BLaER1 (cell line): ENCODE measurements at regions not wholly inside any gene's neighbourhood (a gene's known extent, or its start where the extent isn't known, plus 50 kb on each side); places are given as distances from the start of the nearest gene placed in this dataset.
"Not testable (repeated sequence)": the region's sequence is repeated elsewhere in the genome, so short reads cannot be mapped to it uniquely, and the experiment has no call there.

ENCODE experiments used
- H3K27ac ChIP-seq: shearing (Covaris generic); formaldehyde crosslinking; 2 replicates; pipeline ENCODE4 v1.8.1; 2022
- H3K27me3 ChIP-seq: shearing (Covaris generic); formaldehyde crosslinking; 2 replicates; pipeline ENCODE4 v1.8.1; 2022
- H3K36me3 ChIP-seq: shearing (Covaris generic); formaldehyde crosslinking; 2 replicates; pipeline ENCODE4 v1.8.1; 2022
- H3K4me1 ChIP-seq: shearing (Covaris generic); formaldehyde crosslinking; 2 replicates; pipeline ENCODE4 v1.8.1; 2022
- H3K4me2 ChIP-seq: shearing (Covaris generic); formaldehyde crosslinking; 2 replicates; pipeline ENCODE4 v1.8.1; 2022
- H3K4me3 ChIP-seq: shearing (Covaris generic); formaldehyde crosslinking; 2 replicates; pipeline ENCODE4 v1.8.1; 2022
- H3K9ac ChIP-seq: shearing (Covaris generic); formaldehyde crosslinking; 2 replicates; pipeline ENCODE4 v1.8.1; 2022
- H3K9me3 ChIP-seq: shearing (Covaris generic); formaldehyde crosslinking; 2 replicates; pipeline ENCODE4 v1.8.1; 2022
- H4K20me1 ChIP-seq: shearing (Covaris generic); formaldehyde crosslinking; 2 replicates; pipeline ENCODE4 v1.8.1; 2022
- Cebpa-rat ChIP-seq: shearing (Covaris generic); IDR thresholded peaks from 2 replicates; pipeline ENCODE4 v1.8.1; 2022

DNA sequence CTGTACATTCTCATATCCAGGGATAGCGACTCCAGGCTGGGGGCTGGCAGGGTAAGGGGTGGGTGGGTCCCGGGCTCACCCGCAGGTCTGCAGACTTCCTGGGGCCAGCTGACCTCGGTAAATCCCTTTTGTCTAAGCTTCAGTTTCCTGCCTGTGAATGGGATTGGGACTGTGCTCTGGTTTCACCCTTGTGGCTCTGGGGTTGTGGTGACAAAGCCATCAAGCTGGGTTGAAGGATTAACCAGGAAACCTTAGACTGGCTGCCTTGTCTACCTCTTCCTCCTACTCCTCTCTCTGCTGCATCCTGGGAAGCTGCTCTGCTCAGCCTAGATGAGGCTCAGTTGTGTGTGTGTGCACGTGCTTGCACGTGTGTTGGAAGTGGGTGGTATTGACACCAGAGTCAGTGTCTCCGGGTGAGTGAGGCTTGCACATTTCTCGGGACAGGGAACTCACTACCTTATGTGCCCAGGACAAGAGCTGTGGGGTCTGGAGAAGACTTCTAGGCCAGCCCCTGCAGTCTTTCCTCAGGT is 3078.6 kb downstream of the RPIA start:
- not testable (repeated sequence) for H3K9ac ChIP-seq, H3K4me1 ChIP-seq, H3K4me3 ChIP-seq, H4K20me1 ChIP-seq, H3K36me3 ChIP-seq, H3K27me3 ChIP-seq, H3K9me3 ChIP-seq, H3K4me2 ChIP-seq, H3K27ac ChIP-seq

DNA sequence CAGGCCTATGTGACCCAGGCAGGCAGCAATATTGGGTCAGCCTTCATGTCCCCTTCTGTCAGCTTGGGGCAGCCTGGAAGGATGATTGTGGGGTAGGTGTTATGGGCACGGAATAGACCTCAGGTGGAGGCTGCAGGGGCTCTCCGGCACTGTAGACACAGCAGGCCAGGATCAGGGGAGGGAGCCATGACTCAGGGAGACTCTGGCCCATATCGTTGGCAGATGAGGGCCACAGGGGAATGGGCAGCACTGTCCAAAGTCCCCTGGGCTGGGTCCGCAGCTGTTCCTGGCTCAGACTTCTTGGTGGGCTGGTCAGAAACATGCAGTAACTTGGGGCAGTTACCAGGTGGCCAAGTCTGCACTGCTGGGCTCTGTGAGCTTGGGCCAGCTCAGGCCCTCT is 3080.1 kb downstream of the RPIA start:
- H3K27me3 ChIP-seq, H3K9ac ChIP-seq, H4K20me1 ChIP-seq, H3K4me1 ChIP-seq, H3K27ac ChIP-seq, H3K4me2 ChIP-seq, H3K4me3 ChIP-seq, H3K9me3 ChIP-seq, H3K36me3 ChIP-seq: not testable (repeated sequence)

DNA sequence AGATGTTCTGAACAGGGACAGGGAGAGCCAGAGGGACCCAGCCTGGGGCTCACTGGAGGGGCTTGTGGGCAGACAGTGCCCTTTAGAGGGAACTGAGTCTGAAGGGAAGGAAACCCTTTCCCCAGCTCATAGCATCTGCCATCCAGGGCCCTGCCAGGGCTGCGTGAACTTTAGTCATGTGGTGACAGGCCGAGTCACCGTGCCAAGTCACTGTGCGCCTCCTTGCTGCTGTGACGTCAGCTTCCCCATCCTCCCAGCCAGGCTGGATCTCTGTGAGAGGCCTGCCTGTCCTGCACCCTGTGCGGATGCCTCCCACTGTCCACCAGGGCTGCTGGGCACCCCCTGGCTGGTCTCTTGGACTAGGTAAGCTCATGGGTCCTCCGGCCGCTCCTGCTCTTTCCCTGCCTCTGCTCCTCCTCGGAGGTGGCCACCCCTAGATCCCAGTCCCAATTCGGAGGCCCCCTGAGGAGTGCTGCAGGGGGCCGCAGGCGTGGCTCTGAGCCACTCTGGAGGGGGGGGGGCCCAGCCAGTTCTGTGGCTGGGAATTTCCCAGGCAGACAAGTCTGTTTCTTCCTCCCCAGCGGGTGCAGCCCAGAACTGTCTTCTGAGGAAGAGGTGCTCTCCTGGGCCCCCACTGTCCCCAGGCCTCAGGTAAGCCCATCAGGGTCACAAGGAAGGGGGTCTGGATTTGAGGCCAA is 3080.9 kb downstream of the RPIA start:
- H3K36me3 ChIP-seq, H3K27ac ChIP-seq, H3K4me2 ChIP-seq, H4K20me1 ChIP-seq, H3K4me3 ChIP-seq, H3K4me1 ChIP-seq, H3K9ac ChIP-seq, H3K9me3 ChIP-seq, H3K27me3 ChIP-seq: not testable (repeated sequence)

DNA sequence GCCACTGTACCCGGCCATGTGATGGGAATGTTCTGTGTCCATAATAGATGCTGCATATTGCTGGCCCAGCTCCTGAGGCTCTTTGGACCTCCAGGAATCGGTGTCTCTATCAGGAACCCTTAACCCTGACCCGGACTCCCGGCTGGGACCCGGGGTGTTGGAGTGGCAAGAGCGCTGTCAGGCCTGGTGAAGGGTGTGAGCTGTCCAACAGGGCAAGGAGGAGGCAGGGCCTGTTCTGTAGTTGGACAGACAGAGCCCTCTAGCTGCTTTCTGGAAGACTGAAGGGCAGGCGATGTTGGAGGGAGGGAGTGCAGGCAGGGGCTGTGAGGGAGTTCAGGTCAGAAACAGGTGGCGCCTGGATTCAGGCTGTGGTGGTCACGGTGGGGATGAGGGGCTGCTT is 3082.3 kb downstream of the RPIA start:
- H3K4me1 ChIP-seq, H3K9ac ChIP-seq, H3K4me3 ChIP-seq, H3K27ac ChIP-seq, H3K9me3 ChIP-seq, H3K4me2 ChIP-seq, H4K20me1 ChIP-seq, H3K27me3 ChIP-seq, H3K36me3 ChIP-seq: not testable (repeated sequence)

DNA sequence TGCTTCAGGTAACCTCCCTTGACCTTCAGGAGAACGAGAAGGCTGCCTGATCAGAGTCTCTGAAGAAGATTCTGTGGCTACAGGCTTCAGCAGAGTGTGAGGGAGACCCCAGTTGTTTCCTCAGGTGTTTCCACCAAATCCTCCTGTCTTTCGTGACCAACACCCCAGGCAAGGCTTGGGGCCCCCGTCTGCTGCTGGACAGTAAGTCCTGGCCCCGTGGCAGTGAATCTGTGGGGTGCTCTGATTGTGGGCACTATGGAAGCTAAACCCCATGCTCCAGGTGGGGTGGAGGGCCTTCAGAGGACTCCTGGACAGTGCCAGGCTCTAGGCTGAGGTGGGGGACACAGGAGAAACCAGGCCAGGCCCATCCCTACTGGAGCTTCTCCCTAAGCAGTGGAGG is 3083.7 kb downstream of the RPIA start:
- not testable (repeated sequence) for H3K4me2 ChIP-seq, H3K4me1 ChIP-seq, H3K9ac ChIP-seq, H3K27me3 ChIP-seq, H3K36me3 ChIP-seq, H3K27ac ChIP-seq, H4K20me1 ChIP-seq, H3K4me3 ChIP-seq, H3K9me3 ChIP-seq

DNA sequence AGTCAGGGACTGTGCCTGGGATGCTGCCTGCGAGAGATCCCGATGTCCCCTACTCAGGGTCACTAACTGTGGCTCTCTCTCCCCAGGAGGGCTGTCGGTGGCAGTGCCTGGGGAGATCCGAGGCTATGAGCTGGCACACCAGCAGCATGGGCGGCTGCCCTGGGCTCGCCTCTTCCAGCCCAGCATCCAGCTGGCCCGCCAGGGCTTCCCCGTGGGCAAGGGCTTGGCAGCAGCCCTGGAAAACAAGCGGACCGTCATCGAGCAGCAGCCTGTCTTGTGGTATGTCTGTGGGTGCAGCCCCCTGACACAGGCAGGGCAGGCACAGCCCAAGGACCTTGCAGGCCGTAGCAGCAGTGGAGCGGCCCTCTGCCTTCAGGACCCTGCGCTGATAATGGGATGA is 3088.9 kb downstream of the RPIA start:
- not testable (repeated sequence) for H4K20me1 ChIP-seq, H3K4me1 ChIP-seq, H3K27me3 ChIP-seq, H3K9ac ChIP-seq, H3K4me2 ChIP-seq, H3K36me3 ChIP-seq, H3K4me3 ChIP-seq, H3K9me3 ChIP-seq, H3K27ac ChIP-seq

DNA sequence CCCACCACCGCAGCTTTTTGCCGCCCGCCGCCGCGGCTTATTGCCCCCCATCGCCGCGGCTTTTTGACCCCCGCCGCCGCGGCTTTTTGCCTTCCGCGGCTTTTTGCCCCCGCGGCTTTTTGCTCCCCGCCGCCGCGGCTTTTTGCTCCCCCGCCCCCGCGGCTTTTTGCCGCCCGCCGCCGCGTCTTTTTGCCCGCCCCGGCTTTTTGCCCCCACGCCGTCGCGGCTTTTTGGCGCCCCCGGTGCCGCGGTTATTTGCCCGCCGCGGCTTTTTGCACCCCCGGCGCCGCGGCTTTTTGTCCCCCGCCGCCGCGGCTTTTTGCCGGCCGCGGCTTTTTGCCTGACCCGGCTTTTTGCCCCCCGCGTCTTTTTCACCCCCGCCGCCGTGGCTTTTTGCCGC is 3061.8 kb upstream of the TEKT4 start:
- not testable (repeated sequence) for H3K4me1 ChIP-seq, H3K9ac ChIP-seq, H3K4me3 ChIP-seq, H3K9me3 ChIP-seq, H3K27me3 ChIP-seq, H3K36me3 ChIP-seq, H3K4me2 ChIP-seq, H3K27ac ChIP-seq, H4K20me1 ChIP-seq

DNA sequence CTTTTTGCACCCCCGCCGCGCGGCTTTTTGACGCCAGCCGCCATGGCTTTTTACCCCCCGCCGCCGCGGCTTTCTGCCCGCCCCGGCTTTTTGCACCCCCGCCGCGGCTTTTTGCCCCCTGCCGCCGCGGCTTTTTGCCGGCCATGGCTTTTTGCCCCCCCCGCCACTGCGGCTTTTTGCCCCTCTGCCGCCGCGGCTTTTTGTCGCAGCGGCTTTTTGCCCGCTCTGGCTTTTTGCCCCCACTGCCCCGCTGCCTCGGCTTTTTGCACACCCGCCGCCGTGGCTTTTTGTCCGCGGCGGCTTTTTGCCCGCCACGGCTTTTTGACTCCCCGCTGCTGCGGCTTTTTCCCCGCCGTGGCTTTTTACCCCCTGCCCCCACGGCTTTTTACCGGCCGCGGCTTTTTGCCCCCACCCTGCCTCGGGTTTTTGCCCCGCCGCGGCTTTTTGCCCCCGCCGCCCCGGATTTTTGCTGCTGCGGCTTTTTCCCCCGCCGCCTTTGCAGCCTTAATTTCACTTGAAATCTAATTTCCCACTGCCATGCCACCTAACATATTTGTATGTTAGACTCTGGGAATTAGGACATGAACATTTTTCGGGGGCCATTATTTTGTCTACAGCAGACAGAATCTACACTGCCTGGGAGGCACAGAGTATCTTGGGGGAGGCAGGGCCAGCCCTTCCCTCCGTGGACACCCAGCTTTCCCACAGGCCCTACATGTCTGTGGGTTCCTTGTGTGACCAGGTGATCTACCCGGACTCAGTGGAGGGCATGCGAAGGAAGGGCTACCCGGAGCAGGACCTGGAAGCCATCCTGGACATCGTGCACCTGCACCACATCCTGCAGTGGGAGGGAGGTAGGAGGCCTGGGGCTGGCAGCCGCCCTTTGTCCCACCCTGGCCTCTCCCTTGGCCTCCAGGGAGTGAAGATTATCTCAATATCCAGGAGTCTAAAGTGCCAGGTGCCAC is 3031.0 kb upstream of the TEKT4 start:
- Histone ChIP-seq H3K27me3 (peaks cover 31% of the 10 kb centered on the region), H3K4me2 (no peak overlapping the region), H3K9ac (no peak overlapping the region), H3K4me3 (no peak overlapping the region), H3K9me3 (no peaks in the 10 kb centered on the region; the same call in 1 of the 2 replicates), H3K4me1 (no peaks in the 10 kb centered on the region), H4K20me1 (peaks cover 7% of the 10 kb centered on the region; the same call in 1 of the 2 replicates), H3K36me3 (no peaks in the 10 kb centered on the region), H3K27ac (no peak overlapping the region)
- no peak for TF ChIP-seq Cebpa-rat

DNA sequence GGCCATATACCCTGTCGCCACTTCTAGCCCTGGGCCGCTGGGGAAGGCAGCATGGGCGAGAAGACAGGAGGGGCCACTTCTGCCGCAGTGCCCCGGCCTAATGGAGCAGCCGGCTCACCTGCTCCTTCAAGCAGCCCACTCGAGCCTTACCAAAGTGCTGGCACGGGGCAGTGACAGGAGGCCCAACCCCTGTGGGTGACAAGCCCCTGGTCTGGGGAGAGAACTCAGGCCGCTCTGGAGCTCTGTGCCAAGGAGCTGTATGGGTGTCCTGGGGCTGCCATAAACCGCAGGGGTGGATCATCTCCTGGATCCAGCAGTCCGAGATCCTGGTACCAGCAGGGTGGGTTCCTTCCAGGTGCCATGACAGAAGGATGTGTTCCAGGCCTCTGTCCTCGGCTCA is 3029.0 kb upstream of the TEKT4 start:
- not testable (repeated sequence) for H3K4me2 ChIP-seq, H3K4me1 ChIP-seq, H4K20me1 ChIP-seq, H3K4me3 ChIP-seq, H3K9ac ChIP-seq, H3K27ac ChIP-seq, H3K9me3 ChIP-seq, H3K36me3 ChIP-seq
- H3K27me3 ChIP-seq: peaks cover 31% of the 10 kb centered on the region

DNA sequence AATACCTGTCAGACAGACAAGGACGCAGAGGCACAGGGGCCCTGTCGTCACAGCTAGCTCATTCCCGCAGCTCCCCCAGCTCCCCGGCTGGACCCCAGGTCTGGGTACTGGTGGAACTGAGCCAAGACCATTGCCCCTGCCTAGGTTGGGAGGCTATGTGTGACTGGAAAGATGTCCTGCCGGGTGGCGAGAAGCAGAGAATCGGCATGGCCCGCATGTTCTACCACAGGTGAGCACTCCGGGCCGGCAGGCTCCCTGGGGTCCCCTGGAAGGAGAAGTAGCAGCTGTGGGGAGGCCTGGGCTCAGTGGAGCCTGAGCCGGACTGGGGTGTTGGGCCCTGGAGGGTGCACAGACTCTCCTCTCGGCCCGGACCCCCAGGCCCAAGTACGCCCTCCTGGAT is 3028.3 kb upstream of the TEKT4 start:
- H3K36me3 ChIP-seq, H4K20me1 ChIP-seq, H3K4me3 ChIP-seq, H3K4me2 ChIP-seq, H3K4me1 ChIP-seq, H3K27ac ChIP-seq, H3K9ac ChIP-seq, H3K9me3 ChIP-seq: not testable (repeated sequence)
- H3K27me3 ChIP-seq: peaks cover 31% of the 10 kb centered on the region

DNA sequence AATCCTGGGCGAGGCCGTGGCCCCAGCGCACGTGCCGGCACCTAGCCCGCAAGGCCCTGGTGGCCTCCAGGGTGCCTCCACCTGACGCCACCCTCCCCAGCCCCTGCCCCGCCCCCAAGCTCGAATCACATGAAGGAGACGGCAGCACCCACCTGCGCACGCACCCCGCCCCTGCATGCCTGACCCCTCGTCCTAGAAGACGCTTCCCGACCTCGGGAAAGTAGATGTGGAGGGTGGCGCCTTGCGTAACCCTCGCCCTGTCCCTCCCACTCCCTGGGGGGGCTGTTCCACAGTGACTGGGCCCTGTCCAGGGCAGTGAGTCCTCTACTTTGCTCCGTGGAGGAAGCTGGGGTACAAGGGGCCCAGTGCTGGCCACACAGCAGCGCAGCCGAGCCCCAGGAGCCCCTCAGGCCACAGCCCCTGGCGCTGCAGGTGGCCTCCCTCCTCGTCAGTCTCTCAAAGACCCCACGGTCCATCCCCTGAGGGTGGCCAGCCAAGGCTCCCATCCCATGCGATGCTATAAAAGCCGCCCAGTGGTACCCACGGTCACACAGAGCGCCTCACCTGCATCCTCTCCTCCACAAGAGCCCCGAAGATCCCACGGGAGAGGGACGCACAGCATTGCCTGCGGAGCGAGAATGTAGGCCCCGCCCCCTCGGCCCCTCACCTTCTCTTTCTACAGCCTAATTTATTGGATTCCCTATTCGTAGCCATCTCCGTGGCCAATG is 3027.3 kb upstream of the TEKT4 start:
- H3K27me3 ChIP-seq: peaks cover 31% of the 10 kb centered on the region
- H3K36me3 ChIP-seq, H3K9me3 ChIP-seq, H3K4me1 ChIP-seq, H4K20me1 ChIP-seq, H3K9ac ChIP-seq, H3K4me3 ChIP-seq, H3K27ac ChIP-seq, H3K4me2 ChIP-seq: not testable (repeated sequence)

DNA sequence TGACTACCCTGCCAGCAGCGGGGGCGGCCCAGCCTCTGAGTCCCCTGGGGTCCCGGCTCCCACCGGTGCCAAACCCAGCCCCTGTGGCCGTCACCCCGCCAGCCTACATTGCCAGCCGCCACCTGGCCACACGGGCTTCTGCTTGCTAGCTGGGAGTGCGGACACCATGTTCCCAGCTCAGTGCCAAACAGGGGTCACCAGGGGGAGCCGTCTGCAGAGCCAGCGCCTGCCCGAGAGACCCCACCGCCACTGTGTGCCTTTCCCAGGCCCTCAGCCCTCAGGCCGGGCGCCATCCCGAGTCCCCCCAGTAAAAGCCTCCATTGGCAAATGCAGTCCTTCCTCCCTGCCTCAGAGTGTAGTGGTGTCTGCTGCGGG is 3026.8 kb upstream of the TEKT4 start:
- not testable (repeated sequence) for H3K4me3 ChIP-seq, H3K9ac ChIP-seq, H4K20me1 ChIP-seq, H3K36me3 ChIP-seq, H3K27ac ChIP-seq, H3K4me2 ChIP-seq, H3K4me1 ChIP-seq, H3K9me3 ChIP-seq
- H3K27me3 ChIP-seq: peaks cover 30% of the 10 kb centered on the region

DNA sequence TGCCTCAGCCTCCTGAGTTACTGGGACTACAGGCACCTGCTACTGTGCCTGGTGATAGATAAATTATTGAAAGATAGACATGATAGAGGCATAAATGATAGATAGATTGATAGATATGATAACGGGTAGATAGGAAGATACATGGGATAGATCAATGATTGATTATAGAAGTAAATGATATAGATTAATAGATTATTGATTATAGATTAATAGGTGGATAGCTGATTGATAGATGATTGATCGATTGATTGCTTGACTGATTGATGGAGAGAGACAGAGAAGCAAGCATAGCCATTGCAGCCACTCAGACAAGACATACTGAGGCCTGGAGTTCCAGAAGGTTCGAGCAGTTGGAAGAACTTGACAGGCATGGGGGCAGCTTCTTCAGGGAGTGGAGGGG is 3024.8 kb upstream of the TEKT4 start:
- not testable (repeated sequence) for H3K27ac ChIP-seq, H3K4me2 ChIP-seq, H3K9ac ChIP-seq, H3K4me3 ChIP-seq, H3K36me3 ChIP-seq, H4K20me1 ChIP-seq, H3K9me3 ChIP-seq, H3K4me1 ChIP-seq
- H3K27me3 ChIP-seq: peaks cover 11% of the 10 kb centered on the region

DNA sequence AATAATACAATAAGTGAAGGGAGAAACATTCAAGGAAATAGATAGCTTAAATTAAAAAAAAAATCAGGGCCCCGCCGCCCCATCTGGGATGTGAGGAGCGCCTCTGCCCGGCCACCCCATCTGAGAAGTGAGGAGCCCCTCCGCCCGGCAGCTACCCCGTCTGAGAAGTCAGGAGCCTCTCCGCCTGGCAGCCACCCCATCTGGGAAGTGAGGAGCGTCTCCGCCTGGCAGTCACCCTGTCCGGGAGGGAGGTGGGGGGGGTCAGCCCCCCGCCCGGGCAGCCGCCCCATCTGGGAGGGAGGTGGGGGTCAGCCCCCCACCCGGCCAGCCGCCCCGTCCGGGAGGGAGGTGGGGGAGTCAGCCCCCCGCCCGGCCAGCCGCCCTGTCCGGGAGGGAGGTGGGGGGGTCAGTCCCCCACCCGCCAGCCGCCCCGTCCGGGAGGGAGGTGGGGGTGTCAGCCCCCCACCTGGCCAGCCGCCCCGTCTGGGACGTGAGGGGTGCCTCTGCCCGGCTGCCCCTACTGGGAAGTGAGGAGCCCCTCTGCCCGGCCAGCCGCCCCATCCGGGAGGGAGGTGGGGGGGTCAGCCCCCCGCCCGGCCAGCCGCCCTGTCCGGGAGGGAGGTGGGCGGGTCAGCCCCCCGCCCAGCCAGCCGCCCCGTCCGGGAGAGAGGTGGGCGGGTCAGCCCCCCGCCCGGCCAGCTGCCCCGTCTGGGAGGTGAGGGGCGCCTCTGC is 3019.4 kb upstream of the TEKT4 start:
- H3K36me3 ChIP-seq, H3K27ac ChIP-seq, H3K4me2 ChIP-seq, H3K4me1 ChIP-seq, H3K9ac ChIP-seq, H3K27me3 ChIP-seq, H3K9me3 ChIP-seq, H4K20me1 ChIP-seq, H3K4me3 ChIP-seq: not testable (repeated sequence)
